GM18517 (cell line): ENCODE measurements at regions not wholly inside any gene's neighbourhood (a gene's known extent, or its start where the extent isn't known, plus 50 kb on each side); places are given as distances from the start of the nearest gene placed in this dataset.

ENCODE experiments used
- ATAC-seq: cut with Tn5 transposase; IDR thresholded peaks from one replicate; pipeline ENCODE4 v1.9.1; 2021; ENCODE audit warnings: mild to moderate bottlenecking, moderate library complexity; ENCODE audit not compliant: unreplicated experiment

DNA sequence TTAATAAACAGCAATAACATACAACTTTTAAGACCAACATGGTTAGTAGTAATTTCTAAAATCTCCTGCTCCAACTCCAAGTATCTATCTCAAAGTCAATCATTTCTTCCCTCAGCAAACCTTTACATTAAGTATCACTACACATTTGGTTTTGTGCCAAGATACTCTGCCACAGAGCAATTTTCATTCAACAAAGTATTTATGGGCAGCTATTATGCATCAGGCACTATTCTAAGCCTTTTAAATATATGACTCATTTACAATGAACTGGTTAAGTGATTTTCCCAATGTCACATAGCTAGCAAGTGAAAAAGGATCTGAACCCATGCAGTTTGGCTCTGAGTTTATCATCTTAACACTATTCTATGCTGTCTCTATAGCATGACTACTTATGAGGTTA, 264.3 kb downstream of the NOL4 start:
- ATAC-seq = no peak

DNA sequence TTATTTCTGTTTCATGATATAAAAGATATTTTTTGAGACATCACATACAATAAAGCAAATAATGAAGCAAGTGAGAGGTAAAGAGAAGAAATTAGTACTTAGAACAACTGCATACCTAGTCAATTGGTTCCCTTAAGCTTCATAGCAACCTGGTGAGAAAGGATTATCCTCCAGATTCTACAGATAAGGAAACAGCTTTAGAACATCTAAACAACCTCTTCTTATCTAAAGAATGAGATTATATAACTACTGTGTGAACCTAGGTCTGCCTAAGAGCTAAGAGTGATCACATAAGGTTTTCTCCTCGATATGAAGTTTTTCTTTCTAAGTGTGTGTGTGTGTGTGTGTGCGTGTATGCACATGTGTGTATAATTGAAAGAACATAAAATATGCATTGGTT, 265.1 kb downstream of the NOL4 start:
- no peak for ATAC-seq

DNA sequence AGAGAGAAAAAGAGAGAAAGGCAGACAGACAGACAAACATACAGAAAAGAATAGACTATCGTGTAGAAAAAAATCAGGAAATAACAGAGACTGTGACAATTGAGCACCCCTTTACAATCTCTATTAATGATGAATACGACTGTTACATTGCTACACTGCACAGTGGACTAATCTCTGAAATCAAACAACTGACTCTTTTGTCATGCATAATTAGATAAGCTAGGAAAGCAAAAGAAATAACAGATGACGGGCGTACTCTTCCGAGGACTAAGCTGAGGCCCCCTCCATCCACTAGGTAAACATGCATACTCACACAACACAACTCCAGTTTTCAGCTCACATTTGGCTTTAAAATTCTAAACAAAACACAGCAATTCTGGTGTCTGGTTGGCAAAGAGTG, 267.0 kb downstream of the NOL4 start:
- ATAC-seq = no peak

DNA sequence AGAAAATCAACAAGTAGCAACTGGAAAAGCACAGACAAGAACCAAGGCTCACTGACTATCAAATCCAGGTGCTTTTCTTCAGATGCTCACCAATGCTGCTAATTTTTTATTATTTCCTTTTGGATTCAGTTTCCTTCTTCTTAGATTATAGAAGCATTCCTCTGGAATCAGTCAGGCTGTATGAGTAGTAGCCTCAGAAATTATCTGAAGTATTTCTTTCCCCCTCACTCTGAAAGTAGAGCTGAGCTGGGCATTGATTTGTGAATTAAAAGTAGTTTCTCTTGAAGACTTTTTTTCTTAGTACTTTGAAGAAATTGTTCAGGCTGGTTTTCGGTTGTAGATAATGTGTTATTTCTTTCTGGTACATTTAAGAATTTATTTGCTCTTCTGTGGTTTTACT, 273.7 kb downstream of the NOL4 start:
- ATAC-seq = no peak

DNA sequence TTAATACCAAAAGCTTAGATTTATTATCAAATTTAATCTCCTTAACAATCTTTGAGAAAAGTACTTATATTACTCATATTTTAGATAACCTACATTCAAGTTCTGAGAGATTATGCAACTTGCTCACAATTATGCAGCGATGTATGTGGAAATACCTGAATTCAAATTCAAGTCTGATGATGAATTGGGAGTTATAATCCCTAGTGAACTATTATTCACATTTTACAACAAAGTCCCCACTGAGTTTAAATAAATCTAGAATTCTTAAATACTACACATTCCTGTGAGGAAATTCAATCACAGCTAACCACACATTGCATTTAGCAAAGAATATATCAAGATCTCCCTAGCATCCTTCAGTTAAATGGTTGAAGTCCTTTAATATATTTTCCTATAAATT, 278.4 kb downstream of the NOL4 start:
- ATAC-seq = no peak

DNA sequence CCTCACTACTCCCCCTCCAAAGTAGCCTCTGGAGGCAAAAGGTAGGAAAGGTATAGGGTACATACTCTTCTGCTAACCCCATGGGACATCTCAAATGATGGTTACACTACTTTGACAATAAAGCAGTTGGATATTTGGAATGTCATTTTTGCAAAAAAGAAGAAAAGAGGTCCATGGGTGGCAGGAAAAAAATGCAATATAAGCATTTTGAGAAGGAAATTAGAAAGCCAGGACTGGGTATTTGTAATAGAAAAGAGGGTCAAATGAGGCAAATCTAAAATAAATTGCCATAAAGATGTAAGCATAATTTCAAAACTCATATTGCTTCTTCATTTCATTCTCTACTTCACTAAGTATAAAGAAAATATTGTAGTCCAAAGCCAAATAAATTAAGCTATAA, 280.2 kb downstream of the NOL4 start:
- ATAC-seq = no peak

DNA sequence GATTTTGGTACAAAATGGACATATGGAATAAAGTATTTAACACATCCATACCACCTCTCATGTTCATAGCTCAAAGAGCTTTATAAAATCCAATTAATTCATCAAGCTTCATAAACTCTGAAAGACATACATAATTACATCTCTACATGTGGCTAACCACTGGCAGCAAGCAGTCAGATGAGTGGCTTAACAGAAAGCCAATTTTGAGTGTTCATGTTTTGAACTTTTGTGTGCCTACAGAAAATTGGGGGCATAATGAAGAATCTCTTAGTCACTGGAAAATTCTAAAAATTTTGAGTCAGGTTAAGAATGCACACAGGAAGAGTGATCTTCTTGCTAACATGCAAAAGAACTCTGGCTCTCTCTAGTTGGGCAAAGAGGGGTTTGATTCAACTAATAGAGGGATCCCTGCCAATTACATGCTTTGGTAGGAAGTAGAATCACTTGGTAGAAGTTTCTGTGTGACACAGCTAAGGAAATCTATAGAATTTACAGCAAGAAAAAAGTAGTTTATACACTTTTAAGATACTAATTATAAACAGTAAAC, 287.4 kb downstream of the NOL4 start:
- ATAC-seq = no peak

DNA sequence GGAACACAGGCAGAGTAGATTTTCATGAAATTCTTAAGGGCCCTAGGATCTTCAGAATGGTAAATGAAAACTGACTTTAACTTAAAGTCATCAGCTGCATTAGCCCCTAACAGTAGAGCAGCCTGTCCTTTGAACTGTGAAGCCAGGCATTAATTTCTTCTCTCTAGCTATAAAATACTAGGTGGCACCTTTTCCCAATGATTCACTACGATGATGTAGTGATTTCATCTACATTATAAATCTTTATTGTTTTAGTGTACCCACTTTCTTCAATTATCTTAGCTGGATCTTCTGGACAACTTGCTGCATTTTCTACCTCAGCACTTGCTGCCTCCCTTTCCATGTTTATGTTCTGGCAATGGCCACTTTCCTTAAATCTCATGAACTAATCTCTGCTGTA, 290.5 kb downstream of the NOL4 start:
- no peak for ATAC-seq

DNA sequence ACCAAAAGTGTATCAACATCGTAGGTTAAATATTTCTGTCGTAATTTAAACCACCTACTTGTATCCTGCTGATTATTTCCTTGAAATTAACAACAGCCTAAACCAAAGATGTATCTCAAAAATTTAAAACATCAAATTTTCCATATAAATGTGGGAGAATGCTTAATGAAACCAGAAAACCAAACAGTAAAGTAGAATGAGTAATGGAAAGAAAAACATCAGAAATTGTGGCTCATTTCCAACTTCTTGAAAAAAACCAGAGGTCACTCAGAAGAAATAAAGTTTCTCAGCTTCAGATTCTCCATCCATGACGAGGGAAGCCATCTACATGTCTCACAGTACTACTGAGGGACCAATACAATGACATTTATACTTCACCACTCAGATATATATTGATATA, 296.5 kb downstream of the NOL4 start:
- ATAC-seq = no peak

DNA sequence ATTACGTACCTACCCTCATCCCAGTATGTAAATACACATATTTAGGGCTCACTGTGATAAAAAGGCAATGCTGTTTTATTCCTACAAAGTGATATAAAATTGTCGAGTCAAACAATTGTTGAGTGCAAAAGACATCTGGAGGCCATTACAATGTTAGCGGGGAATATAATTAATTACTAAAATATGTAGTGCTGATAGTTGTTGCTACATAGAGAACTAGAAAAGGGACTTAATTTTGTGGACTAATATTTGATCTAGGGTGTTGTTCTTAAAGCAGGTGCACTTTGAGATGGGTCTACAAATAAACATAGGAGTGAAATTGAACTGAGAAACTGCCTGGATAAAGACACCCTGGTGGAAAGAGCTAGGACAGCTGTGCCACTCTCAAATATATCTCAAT, 300.1 kb downstream of the NOL4 start:
- no peak for ATAC-seq

DNA sequence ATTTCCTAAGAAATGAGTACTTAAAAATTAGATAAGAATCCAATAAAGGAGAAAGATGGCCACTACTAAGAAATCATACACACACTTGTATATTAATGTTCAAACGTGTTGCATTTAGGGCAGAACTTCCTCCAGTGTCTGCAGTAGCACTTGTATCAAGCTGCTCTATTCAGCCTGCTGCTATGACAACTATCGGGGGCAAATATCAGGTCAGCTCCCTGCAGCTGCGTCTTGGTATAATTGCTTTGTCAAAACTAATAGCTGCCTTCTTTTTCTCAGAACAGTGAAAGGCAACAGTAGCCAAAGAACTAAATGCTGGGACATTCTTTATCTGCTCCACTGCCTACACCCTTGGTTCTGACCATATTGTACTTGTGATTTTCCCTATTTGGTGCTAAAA, 300.7 kb downstream of the NOL4 start:
- no peak for ATAC-seq

DNA sequence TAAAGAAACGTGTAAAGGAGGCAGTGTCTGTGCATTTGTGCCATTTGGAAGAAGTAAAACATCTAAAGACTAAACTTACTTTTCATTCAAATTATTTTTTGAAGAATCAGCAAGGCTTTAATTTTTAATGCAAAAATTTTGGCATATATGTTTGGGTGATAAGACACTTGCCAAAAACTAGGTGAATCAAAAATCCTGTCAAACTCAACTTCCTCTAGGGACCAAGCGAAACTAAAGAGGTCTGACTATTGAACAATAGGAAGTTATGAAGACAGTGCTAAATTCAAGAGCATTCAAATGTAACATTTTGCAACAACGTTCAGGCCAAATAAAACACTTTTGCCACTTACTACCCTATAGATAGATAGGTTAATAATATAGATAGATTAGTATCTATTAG, 306.1 kb downstream of the NOL4 start:
- no peak for ATAC-seq

DNA sequence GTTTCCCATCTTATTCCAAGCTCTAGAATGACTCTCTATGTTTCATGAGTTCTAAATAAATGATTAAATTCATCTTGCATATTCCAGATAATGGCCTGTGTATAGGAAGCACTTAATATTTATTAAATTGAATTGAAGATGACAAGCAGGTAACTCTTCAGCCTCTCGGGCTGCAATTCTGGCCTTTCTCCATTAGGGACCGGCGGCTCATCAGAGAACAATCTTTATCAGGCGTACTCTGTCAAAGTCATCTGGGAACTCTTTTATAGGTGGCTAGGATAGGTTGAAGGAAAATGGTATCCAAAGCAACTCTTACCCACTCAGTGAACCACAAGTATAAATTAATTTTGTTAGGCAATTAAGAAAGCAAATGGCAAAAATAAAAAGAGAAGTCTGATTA, 308.5 kb downstream of the NOL4 start:
- ATAC-seq = no peak

DNA sequence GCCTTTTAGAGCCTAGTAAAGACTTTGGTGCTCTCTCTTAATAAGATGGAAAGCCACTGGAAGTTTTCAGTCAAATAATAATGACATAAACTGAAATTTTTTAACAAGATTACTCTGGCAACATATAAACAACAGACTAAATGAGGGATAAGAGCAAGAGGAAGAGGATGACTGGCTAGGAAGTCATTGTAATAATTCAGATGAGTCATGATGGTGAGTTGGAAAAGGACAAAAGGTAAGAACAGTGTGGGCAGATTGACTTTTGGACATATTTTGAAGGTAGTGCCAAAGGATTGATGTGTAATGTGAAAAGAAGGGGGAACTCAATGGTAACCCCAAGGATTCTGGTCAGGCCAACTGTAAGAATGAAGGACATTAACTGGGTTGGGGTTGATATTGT, 310.3 kb downstream of the NOL4 start:
- ATAC-seq = no peak

DNA sequence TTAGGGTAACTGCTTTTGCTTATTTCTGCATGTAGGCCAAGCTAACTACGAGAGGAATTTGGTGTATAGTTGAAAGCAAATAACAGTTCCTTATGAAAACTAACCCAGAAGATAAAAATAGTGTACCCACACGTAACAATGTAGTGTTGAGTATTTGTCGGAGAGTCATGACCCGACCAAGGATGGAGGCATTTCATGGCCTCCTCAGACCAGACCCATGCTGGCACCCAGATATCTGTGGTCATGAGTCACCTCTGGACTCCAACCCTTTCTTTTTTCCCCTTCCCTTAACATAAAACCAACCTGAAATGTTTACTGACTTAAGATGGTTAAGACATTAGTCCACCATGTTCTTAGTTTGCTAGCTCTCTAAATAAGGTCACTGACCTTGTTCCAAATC, 318.7 kb downstream of the NOL4 start:
- ATAC-seq = no peak

DNA sequence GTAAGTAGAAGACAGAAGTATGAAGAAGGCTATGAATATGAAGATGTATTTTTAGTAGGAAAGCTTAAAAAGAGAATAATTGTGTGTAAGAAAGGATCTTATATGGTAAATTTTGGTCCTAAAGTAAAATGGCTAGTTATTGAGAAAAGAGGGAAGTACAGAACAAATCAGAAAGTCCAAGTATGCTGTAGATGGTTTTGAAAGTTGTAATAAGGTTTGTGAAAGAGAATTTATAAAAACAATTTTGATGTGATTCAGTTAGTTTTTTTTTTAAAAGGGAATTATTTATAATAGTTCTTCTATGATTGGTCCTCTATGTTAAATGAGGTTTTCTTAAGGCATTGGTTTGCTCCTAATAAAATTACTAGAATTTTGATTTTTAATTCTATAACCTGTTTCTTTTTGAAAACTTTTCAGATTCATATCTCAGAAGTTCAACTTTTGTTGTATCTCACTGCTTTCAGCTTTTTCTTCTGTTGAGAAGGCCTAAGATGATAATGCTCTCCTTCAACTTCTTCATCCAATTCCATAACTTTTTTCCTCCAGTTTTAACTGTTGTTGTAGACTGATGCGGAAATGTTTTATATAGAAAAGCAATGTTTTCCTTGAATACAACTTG, 322.7 kb downstream of the NOL4 start:
- ATAC-seq = no peak

DNA sequence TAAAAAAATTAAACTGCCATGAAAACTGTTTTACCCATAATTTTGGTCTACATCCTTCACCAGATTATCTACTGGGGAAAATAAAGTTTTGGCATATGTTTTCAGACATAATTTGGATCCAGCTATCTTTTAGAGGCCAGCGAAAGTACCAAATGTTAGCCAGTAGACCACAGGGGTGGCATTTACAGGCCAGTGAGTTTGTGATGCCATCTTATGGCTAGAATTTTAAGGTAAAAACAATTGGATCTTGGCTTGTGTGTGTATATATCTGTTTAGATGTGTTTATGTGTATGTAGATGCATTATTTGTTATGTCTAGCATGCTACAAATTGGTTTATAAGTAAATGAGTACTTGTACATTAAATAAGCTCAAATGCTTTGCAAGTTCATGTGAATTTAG, 322.6 kb downstream of the ASXL3 start:
- no peak for ATAC-seq

DNA sequence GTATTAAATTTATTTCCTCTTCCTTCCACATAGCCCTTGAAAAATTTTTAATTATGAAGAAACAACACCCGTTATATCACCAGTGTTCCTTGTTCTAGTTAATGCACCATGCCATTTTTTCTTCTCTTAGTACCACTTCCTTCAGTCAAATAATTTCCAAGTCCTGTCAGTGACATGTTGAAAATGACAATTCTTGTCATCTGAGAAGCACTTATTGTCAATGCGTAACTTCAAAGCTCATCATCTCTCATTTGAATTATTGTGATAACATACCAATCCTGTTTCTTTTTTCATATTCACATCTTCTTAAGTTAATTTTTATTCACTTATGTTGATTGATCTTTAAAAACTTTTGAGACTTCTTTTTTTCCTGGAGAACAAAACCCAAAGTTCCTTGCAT, 320.4 kb downstream of the ASXL3 start:
- ATAC-seq = no peak

DNA sequence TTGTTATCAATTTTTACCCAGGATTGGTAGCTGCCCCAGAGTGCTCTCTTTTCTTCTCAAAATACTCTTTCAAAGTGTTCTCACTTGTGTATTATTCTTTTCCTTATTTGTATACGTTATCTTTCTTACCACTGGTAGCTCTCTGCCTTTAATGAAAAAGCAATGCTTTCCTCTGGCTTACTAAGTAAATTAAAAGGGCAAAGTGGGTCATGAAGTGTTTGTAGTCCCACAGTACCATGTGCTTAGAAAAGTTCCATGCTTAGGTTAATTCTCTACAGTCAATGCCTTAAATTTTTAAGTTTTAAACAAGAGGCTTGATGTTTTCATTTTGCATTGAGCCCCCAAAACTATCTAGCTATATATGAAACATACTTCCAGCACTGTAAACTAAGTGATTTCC, 300.2 kb downstream of the ASXL3 start:
- ATAC-seq = no peak

DNA sequence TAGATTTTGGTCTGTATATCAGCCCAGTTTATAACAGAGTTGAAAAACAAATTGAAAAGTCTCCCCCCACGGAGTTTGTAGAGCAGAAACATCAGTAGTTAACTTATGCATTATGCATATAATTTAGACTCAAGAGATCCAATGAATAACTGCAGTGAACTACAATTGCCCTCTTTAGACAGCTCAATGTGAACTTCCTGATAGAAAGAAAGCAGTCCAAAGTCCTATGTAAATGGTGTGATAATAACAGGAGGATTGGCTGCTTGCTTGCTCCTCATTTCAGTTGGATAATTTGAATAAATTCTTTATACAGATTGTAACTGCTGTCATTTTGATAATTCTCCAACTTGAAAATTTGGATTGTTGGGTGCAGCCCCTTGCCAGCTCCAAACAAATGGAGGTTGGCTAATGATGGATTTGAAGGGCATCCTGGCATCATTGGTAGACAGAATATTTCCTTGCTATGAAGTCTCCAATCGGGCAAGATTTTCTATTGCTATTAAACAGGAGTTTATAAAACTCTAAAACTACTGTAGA, 297.1 kb downstream of the ASXL3 start:
- no peak for ATAC-seq

DNA sequence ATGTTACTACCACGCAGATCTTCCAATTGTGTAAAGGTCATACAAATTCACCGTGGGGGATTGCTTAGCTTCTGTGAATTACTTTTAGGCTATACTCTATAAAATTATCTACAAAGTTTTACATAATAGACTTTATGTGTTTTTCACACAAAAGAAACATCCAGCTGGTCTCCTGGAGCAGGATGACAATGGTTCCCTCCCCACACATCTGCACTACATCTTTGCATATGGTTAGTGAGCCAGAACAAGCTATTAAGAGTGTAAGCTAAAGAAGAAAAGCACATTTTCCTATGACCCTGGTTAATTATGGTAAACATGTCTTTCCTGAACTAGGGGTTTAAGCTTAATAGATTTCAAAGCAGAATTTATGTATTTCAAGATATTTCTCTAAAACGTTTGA, 295.1 kb downstream of the ASXL3 start:
- no peak for ATAC-seq

DNA sequence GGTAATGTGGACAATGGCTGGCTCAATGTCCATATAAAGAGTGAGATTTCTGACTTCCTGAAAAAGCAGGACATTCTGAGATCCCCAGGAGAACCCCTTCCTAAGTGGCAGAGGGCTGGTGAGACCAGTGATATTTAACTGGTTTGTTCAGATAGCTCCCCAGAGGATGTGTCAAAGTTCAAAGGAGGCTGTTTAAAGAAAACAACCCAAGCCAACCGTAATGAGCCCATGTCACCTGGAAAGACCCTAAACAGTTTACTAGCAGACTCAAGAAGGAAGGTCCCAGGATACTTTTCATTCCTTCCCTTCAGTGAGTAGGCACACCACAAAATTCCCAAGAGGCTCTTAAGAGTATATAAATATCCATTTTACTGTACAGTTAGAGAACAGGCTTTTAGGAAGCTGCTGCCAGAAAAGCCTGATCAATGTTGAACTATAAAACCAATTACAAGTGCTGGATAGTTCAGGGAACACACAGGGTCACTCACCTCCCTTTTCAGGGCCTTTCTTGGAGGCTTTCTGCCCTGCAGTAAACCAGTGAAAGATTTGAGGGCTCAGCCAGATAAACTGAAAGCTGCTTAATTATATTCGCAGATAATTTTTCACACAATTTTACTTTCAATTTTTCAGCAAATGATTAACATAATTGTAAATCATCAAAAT, 293.5 kb downstream of the ASXL3 start:
- no peak for ATAC-seq

DNA sequence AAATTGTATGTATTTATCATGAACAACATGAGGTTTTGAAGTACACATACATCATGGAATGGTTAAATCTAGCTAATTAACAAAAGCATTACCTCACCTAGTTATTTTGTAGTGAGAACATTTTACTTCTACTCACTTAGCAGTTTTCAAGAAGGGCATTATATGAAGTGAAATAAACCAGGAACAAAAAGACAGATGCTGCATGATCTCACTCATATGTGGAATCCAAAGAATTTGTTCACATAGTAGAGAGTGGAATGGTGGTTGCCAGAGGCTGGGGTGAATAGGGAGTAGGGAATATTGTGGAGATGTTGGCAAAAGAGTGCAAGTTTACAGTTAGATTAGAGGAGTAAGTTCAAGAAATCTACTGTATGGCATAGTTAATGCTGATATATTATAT, 292.0 kb downstream of the ASXL3 start:
- no peak for ATAC-seq
